Stimulated activated CD8-positive, alpha-beta memory T cell treated with anti-CD3 and anti-CD28 coated beads, Interleukin-15, amount 100 ng/mL, for 1 hour (primary cell): ENCODE measurements at regions not wholly inside any gene's neighbourhood (a gene's known extent, or its start where the extent isn't known, plus 50 kb on each side); places are given as distances from the start of the nearest gene placed in this dataset.

Source experiments
- DNase-seq: peaks from one replicate; pipeline ENCODE4 v3.0.0-alpha.2; 2020; ENCODE audit warnings: low read depth

DNA sequence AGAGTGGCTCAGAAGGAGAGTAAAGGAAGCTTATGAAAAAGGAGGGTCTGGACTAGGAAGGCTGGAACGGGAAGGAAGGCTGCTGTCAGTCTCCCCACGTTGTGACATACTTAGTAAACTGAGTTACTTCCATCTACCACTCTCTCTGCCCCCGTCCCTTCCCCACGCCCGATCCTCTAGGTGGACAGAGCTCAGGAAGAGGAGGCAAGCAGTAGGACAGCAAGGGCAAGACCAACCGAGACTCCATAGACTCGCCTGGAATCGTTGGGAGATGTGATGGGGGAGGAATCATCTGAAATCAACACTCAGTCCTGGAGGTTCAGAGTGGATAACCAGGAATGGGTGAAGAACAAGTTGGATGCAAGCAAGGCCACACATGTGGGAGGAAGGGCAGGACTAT, 240.7 kb downstream of the BUD13 start:
- DNase-seq = no peak

GRCh38 chr11:116530705-116531104, 242.1 kb downstream of the BUD13 start:
- no peak for DNase-seq

DNA sequence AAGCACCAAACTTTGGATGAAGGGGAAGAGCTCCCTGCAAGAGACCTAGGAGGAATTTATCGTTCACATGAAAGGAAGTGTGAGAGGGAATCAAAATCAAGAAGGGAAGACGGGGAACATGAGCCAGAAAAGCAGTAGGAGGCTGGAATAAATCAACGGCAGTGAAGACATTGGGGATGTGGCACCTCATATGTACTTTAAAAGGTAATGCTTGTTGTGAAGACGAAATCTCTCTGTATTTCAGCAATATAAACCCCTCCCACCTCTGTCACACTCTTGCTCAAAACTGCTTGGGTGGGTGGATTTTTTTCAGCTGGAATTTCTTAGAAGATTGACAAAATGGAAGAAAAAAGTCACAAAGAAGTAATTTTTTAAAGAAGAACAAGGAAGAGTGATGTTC, 243.5 kb downstream of the BUD13 start:
- DNase-seq = no peak

GRCh38 chr11:116527180-116527991, 245.4 kb downstream of the BUD13 start:
- DNase-seq = no peak

DNA sequence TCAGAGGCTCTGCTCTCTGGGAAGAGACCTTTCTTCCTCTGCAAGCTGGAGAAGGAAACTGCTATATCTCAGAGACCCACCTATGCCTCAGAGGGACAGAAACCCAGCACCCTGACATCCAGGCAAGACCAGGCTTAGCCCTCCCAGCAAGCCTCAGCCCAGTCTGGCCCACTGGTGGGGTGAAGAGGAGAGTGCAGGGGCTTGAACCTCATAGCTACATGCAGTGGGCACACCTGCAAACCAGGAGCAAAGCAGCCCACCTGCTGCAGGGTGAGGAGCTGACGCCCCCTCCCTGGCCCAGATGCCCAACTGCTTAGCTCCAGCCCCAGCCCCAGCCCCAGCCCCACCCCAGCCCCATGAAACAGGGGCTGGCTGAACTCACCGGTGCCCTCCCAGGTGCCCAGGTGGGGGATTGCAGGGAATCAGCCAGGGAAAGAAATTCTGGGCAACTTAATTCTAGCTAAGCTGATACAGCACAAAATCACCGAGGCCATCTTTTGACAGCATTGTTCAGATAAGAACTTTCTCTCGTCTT, 246.8 kb downstream of the BUD13 start:
- DNase-seq = no peak

DNA sequence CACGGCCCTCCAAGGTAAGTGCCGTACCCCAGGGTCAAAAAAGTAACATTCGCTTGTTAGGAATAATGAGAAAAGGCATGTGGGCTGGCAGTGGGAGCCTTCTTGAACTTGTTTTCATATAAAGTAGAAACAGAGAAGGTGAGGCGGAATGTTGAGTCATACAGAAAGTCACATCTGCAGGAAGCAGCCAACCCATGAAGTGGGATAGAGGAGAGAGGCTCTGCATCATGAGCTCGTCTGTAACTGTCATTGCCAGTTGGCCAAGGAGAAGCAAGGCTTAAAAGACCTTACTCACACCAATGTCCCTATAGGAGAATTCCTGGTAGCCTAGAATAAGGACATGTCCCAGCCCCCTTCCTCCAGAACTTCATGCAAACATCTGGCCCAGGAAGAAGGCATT, 253.3 kb downstream of the BUD13 start:
- DNase-seq = no peak

DNA sequence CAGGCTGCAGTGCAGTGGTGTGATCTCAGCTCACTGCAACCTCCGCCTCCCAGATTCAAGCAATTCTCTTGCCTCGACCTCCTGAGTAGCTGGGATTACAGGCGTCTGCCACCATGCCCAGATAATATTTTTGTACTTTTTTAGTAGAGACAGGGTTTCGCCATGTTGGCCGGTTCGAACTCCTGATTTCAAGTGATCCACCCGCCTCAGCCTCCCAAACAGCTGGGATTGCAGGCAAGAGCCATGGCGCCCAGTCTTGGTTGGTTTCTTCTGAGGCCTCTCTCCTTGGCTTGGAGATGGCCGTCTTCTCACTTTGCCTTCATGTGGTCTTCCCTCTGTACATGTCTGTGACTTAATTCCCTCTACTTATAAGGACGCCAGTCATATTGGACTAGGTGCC, 254.6 kb downstream of the BUD13 start:
- DNase-seq = no peak

DNA sequence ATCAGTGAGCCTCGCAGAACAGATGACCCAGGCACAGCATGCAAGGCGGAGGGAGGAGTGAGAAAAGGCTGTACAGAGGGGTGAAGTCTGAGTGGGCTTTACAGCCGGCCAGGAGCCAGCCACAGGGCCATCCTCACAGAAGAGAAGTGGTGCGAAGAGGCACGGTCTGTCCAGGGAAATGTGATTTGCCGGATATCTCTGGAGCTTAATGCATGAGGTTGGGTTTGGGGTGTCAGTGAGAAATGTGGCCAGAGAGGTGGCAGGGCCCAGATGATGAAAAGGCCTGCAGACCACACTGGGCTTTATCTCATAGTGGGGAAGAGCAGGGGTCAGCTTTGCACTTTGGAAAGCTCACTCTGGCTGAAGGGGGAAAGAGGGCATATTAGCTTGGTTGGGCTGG, 255.2 kb downstream of the BUD13 start:
- DNase-seq = no peak

GRCh38 chr11:116517077-116517476, 255.7 kb downstream of the BUD13 start:
- no peak for DNase-seq

DNA sequence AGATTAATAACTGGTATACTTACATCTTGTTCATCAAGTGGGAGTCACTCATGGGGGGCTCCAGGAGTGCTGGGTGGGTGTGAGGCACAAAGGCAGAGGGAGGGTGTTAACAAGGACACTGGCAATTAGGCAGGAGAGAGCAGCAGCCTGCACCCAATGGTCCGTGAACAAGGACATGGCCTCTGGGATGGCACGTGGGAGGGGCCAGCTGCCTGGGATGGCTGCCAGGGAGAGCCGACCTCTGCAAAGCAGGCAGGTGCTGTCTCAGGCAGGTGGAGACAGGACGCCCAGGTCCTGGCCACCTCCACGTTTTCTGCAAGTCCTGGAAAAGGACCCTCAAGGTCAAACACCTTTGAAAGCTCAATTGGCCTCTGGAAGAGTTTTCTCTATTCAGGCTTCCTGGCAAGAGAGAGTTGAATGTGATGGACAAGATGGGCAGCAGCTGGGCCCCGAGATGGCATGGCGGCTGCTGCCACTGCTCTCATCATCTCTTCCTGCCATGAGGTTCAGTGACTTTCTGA, 257.1 kb downstream of the BUD13 start:
- no peak for DNase-seq

DNA sequence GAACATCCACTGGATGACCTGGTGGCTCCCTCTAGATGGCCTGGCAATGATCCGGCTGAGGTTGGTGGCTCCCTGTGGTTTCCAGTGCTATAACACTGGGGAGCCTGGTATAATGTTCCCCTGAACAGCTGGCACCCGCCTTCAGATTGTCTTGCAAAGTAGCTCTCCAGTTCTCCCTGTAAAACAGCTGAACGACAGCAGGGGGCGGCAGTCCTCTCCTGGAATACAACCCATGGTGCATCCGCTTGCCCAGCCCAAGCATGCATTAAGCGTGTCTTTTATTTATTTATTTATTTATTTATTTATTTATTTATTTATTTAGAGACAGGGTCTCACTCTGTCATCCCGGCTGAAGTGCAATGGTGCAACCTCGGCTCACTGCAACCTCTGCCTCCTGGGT, 258.9 kb downstream of the BUD13 start:
- no peak for DNase-seq

GRCh38 chr11:116513278-116513823, 259.4 kb downstream of the BUD13 start:
- DNase-seq = no peak

- no peak for DNase-seq
Observed at GRCh38 chr11:116512841-116513240, 259.9 kb downstream of the BUD13 start.

DNA sequence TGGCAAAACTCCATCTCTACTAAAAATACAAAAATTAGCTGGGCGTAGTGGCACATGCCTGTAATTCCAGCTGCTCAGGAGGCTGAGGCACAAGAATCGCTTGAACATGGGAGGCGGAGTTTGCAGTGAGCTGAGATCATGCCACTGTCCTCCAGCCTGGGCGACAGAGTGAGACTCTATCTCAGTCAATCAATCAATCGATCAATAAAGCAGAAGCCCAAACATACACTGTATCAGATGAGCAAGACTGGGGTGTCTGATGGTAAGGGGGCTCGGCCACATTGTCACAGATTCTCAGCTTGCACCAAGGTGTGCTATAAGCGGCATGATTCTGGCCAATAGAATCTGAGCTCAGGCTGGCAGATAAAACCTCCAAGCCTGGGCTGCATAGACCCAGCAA, 261.1 kb downstream of the BUD13 start:
- DNase-seq = no peak

- no peak for DNase-seq
Observed at GRCh38 chr11:116510886-116511650, 261.7 kb downstream of the BUD13 start.

DNA sequence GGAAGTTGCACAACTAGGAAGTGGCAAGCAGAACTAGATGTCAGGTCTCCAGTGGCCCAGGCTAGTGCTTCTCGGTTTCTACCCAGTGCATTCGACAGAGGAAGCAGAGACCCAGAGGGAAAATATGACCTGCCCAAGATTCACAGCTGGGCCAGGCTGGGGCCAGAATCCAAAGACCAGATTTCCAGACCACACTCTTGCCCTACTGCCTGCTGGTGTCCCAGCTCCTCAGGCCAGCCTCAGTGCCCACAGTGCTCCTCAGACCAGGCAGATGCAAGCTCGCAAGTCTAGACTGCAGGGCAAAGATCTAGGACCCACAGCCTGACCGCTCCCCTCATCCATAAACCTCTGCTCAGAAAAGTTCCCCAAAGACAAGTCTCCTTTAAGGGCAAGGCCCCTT, 262.6 kb downstream of the BUD13 start:
- DNase-seq = no peak

- DNase-seq = no peak
Observed at GRCh38 chr11:116509551-116509950, 263.2 kb downstream of the BUD13 start.

GRCh38 chr11:116507849-116508695, 264.7 kb downstream of the BUD13 start:
- no peak for DNase-seq

DNA sequence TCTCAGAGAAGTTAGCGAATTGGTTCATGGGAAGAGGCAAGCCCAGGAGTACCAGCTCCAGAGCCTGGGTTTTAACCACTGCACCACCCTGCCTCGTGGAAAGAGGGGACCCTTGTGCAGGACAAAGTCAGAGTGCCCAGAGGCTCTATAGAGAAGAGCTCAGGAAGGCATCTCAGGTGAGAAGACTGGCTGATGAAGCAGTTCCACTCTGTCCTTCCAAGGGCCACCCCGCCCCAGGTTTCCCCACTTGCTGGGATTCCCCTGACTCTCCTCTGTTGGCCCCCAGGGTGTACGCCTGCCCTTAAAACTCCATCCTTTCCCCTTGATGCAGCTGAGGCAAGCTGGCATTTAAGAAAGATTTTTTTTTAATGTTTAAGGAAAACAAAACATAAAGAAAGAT, 265.8 kb downstream of the BUD13 start:
- DNase-seq = no peak

GRCh38 chr11:116506263-116506825, 266.4 kb downstream of the BUD13 start:
- DNase-seq = no peak
